ENCODE measurements at regions not wholly inside any gene's neighbourhood (a gene's known extent, or its start where the extent isn't known, plus 50 kb on each side); places are given as distances from the start of the nearest gene placed in this dataset.

DNA sequence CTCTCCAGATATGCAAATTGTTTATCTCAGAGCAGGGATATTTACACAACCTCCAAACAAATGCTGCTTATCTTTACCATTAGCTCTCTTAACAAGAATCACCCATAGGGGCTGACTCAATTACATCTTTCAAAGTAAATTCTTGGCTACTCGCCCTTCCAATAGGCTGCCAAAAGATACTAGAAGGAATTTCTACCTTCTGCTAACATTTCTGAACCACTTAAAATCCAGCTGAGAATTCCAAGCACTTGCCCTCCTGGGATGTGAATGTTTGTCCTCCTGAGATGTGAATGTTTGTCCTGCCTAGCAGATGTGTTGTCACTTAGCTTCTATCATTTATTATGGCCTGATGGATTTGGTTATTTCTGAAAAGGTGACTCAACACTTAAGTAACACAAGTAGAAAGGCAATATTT lies 388.0 kb downstream of the GJA1 start:
- DNase-seq (ENCODE audit: low read depth) = peak; percentile 35

DNA sequence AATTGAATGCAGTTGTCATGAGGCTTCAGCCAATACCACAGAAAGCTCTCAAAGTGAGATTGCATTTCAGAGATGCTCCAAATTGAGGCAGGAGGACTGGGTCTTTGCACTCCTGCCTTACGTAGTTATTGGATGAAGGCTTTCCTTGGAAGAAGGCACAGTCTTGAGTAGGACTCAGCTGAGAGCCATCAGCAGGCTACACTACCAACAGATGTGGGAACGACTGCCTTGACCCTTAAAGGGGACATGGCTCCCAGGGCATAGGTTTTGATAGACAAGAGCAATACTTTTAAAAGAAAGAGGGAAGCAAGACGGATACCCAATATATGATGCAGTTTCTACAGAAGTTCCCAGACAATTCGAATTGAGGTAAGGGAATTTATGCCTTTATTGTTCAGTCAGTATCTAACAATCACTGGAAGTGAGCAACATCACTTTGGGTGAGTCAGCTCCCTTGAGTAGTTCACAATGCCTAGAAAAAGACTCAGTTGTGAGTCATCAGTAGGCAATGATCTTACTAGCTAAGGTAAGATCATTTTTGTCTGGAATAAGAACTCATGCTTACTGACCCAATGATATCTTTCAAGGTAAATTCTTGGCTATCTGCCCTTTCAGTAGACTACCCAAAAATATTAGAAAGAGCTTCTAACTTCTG lies 390.8 kb downstream of the GJA1 start:
- peak; percentile 89 for DNase-seq (ENCODE audit: low read depth)

DNA sequence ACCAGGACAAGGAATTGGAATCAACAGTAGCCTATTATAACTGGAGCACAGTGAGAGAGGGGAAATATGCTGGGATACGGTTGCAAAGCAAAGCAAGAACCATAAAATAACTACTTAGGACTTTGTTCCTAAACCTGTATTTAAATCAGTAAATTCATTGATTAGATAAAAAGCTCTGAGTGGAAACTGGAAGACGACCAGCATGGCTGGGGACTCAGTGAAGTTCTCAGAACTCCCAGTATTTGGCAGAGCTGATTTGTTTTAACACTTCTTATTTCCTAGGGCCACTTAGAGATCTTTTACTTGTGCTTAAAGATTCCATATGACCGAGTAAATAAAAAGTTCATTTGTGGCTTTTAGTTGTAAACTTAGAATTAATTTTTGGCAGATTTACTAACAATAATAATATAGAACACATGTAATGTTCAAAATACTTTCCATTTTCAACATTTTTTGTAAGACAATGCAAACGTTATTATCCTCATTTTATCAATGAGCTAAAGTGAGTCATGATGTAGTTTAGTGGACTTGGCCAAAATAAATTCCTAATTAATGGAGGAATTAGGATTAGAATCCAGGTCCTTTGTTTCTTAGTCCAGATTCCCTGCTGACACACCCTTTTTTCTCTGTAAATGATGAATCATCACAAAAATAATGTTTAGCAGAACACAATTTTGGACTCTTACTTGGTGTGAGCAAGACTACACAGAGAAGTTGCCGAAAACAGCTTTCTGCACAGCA lies 392.9 kb downstream of the GJA1 start:
- no peak for DNase-seq (ENCODE audit: low read depth)

DNA sequence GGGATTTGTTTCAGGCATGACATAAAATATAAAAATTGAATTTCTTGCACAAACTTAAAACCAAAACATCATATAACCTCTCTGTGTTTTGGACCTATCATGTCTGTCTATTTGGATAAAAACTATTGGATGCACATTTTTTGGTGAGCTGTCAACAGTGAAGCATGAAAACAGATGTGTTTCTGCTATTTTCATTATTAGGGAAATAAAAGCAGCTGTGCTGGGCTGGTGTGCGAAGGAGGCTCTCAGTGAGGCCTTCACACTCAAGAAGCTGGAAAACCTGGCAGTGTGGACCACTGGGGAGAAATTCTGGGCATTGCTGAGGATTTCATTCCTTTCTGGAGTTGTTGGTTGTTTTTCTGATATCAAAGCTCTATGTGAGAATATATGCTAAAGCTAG lies 395.3 kb downstream of the GJA1 start:
- DNase-seq (ENCODE audit: low read depth) = no peak

DNA sequence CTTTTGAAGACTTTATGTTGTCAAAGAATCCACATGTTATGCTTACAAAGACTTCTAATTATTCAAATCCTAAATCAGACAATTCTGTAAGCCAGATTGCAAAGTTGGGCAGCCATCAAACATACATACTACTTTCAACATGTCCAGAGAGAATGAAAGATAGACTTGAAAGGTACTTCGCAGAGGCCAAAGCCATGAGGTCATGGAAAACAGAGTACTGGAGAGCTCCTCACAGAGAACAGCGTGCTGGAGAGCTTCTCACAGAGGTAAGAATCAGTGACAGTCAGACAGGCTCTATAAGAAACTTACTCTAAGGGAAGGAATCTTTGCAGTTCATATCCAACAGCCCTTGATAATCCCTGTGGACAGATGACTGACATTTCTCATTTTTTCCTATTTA lies 400.2 kb downstream of the GJA1 start:
- DNase-seq (ENCODE audit: low read depth) = no peak

DNA sequence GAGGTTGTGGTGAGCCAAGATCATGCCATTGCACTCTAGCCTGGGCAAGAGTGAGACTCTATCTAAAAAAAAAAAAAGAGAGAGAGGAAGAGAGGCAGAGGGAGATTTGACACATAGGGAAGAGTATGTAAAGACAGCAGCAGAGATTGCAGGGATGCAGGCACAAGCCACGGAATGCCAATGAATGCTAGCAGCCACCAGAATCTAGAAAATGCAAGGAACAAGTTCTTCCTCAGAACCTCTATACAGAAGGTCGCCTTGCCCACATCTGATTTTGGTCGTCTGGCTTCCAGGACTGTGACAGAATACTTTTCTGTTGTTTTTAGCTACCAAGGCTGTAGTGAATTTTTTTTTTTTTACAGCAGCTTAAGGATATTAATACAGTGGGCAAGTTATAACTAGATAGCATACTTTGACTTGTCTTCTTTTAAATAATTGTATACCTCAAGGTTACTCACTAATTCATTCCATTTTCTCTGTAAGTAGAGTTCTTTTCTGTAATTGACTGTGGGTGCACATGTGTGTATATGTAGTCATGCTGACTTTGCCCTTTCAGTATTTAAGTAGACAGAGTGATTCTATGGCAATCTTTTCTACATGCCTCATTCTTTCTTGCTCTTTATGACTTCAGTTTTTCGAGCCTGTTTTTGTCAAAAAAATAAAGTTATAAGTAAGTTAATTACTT lies 402.2 kb downstream of the GJA1 start:
- DNase-seq (ENCODE audit: low read depth) = no peak

DNA sequence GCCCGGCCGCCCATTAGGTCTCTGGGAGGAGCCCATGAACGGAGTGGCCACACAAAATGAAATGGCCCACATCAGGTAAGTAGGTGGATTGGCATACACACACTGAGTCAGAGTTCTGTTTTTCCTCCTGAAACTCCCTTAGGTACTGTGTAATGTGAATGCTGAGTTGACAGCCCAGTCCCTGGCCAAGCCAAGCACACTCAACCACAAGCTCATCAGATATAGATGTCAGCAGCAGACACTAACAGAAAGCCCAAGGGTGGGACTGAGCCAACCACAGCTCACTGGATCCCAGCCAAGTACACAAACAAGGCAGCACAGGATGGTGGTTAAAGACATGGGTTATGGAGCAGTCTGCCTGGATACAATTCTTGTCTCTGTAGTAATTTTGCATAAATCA lies 403.4 kb downstream of the GJA1 start:
- DNase-seq (ENCODE audit: low read depth) = peak; percentile 87

DNA sequence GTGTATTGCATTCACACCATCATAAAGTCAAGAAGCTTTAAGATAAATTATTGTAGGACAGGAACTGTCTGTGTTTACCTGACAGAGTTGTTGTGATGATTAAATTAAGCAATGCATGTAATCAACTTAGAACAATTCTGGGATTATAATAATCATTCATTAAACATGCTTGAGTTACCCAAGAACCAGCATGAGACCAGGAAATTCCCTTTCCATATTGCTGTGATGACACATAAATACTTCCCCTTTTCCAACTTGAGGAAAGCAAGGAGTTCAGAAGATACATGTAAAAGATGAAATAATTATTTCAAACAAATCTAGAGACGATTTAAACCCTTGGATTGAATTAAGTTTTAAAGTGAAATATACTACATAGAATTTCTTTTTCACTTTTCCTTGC lies 404.4 kb downstream of the GJA1 start:
- no peak for DNase-seq (ENCODE audit: low read depth)

DNA sequence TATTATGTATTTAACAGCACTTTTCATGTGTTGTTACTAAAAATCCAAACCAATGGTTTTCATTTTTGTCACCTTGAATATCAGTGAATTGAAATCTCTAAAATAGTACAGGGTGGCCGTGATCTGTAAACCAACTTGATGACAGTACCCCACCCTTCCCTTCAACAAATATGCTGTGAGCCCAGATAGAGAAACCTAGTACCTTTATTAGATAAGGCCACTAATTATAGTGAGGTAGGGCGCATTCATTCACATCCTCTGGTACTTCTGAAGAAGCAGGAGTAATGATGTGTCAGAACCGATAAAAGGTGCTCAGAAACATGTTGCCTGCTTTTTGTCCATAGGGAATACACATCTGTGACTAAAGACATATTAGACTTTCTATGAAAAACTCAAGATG lies 409.5 kb downstream of the GJA1 start:
- DNase-seq (ENCODE audit: low read depth) = no peak

DNA sequence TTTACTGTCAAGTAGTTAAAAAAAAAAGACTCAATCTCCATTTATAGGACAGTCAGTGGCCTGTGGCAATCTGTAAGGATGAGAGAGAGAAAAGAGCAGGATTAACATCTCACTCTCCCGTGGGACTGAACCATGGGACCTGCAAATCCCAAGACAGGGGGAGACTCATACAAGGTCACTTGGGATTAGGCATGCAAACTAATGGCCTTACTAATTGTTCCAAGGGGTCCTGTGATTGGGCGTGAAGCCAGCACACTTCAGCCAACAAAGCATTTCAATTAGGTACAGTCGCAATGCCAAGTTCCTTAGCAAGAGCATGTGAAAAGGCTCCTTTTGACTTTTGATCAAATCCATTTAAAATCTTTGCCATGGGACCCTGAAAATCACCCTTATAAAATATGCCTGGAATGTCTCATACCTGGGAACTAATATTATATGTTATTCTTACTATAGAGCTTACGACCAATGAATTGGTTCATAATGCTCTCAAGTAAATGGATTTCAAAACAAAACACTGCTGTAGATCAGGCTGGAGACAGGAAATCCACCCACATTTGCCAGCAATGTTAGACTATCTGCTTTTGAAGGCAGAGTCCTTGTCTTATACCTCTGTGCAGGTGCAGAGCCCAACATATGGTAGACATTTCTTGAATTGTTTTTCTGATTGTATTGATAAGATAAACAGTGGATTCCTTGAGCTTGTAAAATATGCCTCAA lies 412.5 kb downstream of the GJA1 start:
- no peak for DNase-seq (ENCODE audit: low read depth)

DNA sequence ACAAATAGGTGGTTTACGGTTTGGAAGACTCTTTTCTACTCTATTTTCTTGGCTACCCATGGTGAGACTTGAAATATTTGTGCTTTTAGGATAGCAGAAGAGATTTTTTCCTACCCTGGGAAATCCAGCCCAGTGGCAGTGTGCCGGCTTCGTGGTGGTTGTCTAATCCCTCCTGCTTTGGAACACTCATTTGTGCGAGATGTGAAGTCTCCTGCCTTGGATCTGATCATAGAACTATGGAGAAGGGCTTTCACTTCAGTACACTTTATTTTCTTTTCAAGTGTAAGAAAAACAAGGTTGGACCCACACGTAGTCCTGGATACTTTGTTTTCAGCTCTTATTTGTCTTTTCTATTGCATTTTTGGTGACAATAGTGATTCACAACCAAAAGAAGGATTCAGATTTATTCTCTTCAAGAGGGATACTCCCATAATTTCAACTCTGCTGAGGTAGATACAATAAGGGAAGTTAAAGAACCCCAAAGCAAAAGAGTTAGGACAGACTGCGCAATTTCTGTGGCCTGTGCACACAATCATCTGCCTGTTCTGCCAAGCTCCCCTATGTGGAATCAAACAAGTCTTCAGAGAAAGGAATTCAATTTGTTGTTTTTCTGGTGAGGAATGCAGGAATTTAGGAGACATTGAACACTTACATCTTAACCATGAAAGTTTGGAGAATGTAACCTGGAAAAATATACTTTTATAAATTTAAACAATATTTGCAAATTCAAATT lies 413.2 kb downstream of the GJA1 start:
- DNase-seq (ENCODE audit: low read depth) = no peak

DNA sequence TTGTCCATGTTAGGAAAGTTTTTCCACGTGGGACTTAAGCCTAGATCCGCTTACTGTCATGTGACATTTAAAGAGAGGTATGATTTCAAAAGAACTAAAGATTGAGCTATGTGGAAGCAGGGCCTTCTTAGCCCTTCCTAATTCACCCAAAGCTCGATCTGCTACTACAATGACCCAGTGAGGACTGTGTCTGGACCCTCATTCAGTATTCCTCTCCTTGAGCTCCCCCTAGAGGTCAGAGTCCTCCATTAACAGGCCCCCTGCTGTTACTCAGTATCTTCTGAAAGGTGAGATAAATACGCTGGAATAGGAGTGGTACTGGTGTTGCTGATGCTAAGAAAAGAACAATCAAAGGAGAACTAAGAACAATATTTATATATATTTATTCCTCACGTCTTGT lies 414.0 kb downstream of the GJA1 start:
- peak; percentile 62 for DNase-seq (ENCODE audit: low read depth)

DNA sequence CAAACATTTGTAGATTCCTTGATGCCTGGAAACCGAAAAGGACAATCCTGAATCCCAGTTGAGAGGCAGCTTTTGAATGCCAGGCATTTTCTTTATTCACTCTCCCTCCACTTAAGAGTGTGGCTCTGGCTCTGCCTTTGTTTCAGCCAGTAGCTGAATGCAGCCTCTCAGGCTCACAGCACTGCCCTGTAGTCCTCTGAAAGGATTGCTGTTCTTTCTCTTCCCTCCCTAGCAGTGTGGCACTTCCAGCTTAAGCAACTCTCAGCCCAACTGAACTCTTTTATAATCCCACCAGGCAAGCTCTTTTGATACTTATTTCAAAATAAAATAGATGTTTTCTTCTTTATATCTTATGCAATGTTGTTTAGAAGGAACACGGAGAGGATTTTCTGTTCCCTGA lies 415.6 kb downstream of the GJA1 start:
- DNase-seq (ENCODE audit: low read depth) = no peak

DNA sequence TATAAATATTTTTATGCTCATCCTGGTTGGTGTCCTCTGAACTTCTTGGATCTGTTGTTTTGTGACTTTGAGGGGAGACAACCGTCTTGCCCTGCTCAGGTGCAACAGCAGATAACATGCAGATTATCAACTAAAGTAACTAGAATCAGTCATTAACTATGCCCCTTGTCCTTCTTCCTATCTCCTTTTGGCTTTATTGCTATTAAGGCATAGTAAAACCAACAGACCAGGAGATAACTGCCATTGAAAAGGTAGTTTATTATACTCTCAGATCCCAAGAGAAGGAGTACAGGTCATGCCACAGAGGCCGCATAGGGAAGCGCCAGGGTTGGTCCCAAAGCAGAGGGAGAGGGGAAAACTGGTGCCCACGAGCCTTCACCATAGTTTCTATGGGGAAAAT lies 418.2 kb downstream of the GJA1 start:
- no peak for DNase-seq (ENCODE audit: low read depth)

DNA sequence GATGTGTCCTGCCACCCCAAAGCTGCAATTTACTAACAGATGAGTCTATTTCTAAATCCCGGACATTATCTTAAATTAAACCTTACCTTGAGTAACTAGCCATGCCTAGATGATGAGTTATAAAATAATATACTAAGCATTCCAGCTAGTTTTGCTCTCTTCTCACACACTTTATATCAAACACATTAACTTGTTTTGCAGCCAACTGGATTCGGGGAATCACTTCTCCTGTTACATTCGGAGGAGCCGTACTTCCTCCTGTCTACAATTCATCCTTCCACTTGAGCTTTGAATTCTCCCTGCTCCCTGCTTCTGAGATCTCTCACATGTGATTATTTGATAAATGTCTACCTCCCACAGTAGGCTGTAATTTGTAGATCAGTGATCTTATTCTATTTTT lies 420.1 kb downstream of the GJA1 start:
- DNase-seq (ENCODE audit: low read depth) = no peak

DNA sequence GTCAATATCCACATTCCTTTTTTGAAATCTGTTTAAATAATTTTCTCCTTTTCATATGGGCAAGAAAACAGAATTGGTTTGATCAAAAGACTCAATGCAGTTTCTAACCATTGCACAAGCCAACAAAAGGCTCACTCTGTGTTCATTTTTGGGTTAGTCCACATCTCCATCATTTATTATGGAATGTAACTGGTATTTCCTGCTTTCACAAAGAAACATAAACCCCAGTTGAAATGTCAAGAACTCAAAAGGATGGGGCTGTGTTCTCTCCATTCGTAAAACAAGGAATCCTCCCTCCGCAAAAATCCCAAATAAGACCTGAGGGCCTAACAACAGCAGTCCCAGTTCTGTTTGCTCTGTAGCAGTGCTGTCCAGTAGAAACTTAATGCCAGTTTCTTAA lies 420.9 kb downstream of the GJA1 start:
- DNase-seq (ENCODE audit: low read depth) = no peak

DNA sequence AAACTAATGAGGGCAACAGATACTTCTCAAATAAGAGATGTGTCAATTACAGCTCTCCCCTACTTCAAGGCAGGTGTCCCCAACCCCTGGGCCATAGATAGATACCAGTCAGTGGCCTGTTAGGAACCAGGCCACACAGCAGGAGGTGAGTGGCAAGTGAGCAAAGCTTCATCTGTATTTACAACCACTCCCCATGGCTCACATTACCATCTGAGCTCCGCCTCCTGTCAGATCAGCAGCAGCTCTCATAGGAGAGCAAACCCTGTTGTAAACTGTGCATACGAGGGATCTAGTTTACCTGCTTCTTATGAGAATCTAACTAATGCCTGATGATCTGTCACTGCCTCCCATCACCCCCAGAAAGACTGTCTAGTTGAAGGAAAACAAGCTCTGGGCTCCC lies 422.1 kb downstream of the GJA1 start:
- DNase-seq (ENCODE audit: low read depth) = no peak

DNA sequence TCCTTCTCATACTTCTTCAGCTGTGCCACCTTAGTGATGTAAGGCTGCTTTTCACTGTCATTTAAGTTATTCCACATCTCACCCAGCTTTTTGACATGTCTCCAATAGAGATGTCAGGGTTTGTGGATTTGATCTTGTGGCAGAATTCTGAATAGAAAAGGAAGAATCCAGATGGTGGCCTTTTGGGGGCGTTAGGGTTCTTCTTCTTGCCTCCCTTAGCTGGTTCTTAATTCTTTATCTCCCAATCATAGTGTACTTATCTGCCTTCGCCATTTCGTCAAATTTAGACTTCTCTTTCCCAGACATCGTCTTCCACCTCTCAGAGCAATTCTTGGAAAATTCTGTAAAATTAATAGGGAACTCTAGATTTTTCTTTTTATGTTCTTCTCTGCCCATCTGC lies 422.9 kb downstream of the GJA1 start:
- no peak for DNase-seq (ENCODE audit: low read depth)

DNA sequence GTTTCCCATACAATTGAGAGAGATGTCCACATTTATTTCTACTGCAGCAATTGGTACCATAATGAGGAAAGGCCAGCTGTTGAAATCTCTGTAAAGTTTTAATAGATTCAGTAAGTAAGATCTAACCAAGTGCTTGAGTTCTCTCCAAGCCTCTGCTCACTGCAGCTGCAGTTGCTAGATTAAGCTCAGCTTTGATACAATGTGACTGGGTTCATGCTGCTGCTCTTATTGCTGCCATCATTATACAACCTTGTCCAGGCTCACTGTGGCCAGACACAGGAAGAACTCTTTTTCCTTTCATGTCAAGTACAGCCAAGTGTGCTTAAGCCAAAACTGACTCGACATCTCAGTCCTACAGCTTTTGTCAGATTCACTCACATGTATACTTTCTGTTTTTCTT lies 423.5 kb downstream of the GJA1 start:
- no peak for DNase-seq (ENCODE audit: low read depth)

DNA sequence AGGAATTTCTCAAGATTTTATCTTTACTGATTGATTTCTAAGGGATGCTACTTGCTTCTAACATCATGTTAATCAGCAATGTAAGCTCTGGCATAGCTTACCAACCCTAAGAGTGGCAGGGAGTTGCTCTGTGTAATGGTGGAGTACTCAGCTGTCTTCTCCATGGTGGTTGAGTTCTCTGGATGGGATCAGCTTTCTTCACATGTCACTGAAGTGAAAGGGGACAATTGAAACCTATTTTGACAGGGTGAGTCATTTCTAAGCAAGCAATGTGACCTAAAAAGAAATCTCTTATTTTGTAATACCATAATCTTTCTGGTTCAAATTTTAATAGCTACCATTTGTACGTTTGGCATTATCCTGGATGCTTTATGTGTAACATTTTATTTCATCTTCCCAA lies 430.4 kb downstream of the GJA1 start:
- DNase-seq (ENCODE audit: low read depth) = no peak

DNA sequence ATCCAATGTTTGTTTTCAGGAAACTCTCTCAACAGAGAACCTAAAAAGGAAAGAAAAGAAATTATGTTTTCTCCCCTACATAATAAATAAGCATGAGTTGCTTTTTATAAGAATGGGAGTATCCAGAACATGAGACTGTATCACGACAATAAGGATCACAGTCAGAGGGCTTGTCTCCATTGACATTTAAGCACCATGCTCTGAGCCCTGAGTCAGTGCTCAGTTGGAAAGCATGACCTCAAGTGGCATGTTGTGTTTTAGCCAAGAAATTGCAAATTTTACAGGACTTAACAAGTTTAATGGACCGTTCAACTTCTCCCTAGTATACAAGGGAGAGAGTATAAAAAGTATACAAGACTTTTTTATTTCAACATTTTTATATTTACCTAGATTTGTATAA lies 431.6 kb downstream of the GJA1 start:
- peak; percentile 24 for DNase-seq (ENCODE audit: low read depth)

DNA sequence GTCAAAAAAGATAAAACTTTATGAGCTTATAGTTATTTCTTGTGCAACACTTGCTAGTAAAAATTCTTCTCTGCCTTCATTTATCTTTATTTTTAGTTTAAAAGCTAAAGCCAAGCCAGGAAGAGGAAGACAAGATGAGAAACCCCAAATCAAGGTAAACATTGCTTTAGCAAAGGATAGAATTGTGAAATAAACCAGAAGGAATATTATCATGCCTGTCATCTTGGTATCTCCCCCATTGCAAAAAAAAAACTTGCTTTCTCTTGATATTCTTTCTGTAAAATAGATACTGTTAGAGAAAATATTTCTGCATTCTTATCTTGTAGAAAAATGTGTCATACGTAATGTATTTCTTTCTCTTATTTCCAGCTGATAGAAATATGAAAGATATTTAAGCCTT lies 432.8 kb downstream of the GJA1 start:
- DNase-seq (ENCODE audit: low read depth) = no peak
